22Rv1 (cell line): ENCODE measurements at regions not wholly inside any gene's neighbourhood (a gene's known extent, or its start where the extent isn't known, plus 50 kb on each side); places are given as distances from the start of the nearest gene placed in this dataset.

Source experiments
- ZFX ChIP-seq: fragments of 450-650 bp; IDR thresholded peaks from 2 replicates; pipeline ENCODE4 v1.6.1; 2017; ENCODE audit warnings: antibody characterized with exemption, borderline replicate concordance
- TF ChIP-seq, protein P1 (sequence below): fragments of 450-650 bp; IDR thresholded peaks from 2 replicates; pipeline ENCODE4 v1.5.1; 2017; ENCODE audit warnings: mild to moderate bottlenecking

DNA sequence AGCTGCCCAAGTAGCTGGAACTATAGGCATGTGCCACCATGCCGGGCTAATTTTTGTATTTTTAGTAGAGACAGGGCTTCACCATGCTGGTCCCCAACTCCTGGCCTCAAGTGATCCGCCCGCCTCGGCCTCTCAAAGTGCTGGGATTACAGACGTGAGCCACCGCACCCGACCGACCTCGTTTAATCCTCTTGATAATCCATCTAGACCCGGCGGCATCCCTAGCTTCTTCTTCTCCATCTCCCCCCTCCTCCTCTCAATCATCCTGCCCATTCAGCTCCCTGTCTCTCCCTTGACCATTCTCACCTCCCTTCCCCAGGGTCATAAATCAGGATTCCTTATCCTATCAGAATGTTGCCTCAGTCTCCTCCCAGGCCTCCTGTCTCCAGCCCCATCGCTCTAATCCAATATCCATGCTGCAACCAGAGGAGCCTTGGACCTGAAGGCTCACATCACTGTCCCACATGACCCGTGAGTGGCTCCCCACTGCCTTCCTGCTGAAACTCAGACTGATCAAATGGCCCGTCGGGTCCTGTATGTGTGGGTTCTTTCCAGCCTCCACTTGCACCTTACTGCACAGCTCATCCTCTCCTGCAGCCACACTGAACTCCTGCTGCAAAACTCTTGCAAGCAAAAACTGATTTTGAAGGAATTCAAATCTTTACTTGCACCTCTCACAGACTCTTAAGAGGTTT, 74.1 kb upstream of the CDH5 start:
- TF ChIP-seq, protein P1, sequence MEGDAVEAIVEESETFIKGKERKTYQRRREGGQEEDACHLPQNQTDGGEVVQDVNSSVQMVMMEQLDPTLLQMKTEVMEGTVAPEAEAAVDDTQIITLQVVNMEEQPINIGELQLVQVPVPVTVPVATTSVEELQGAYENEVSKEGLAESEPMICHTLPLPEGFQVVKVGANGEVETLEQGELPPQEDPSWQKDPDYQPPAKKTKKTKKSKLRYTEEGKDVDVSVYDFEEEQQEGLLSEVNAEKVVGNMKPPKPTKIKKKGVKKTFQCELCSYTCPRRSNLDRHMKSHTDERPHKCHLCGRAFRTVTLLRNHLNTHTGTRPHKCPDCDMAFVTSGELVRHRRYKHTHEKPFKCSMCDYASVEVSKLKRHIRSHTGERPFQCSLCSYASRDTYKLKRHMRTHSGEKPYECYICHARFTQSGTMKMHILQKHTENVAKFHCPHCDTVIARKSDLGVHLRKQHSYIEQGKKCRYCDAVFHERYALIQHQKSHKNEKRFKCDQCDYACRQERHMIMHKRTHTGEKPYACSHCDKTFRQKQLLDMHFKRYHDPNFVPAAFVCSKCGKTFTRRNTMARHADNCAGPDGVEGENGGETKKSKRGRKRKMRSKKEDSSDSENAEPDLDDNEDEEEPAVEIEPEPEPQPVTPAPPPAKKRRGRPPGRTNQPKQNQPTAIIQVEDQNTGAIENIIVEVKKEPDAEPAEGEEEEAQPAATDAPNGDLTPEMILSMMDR, result no peak
- TF ChIP-seq ZFX, result no peak
